ENCODE measurements at regions not wholly inside any gene's neighbourhood (a gene's known extent, or its start where the extent isn't known, plus 50 kb on each side); places are given as distances from the start of the nearest gene placed in this dataset.

GRCh38 chr14:94971750-94972149 lies 185.6 kb downstream of the DICER1 start:
- DNase-seq (ENCODE audit: unreplicated experiment) = no peak
- Mint-ChIP-seq H3K4me1 (ENCODE audit: insufficient read depth, unreplicated experiment) (peaks cover 6% of the 10 kb centered on the region), H3K4me3 (ENCODE audit: unreplicated experiment) (no peak overlapping the region), H3K9me3 (ENCODE audit: unreplicated experiment) (no peaks in the 10 kb centered on the region), H3K36me3 (ENCODE audit: insufficient read depth, unreplicated experiment) (no peaks in the 10 kb centered on the region), H3K27ac (ENCODE audit: low read depth, unreplicated experiment) (no peak overlapping the region), H3K27me3 (ENCODE audit: insufficient read depth, unreplicated experiment) (peaks cover 12% of the 10 kb centered on the region)
- BruUV-seq (replicated peaks) = no TSS peak
- TF ChIP-seq CTCF (IDR thresholded peaks at IDR 0.05; ENCODE audit: unreplicated experiment) = no peak
- CTCF ChIA-PET = interaction anchor here (0.5 to 1.5 kb wide), 2 partner anchors 13 to 185 kb away, joined by 3 to 4 read pairs; partner anchors contain the start of gene DICER1
- POLR2A ChIA-PET = interaction anchor here (1.0 to 1.1 kb wide), 2 partner anchors 12 to 13 kb away, joined by 3 read pairs; no protein-coding TSS in a partner anchor
- intact Hi-C loops (cut with micrococcal nuclease) = no loop called here

- Mint-ChIP-seq H3K36me3 (ENCODE audit: insufficient read depth, unreplicated experiment) (no peaks in the 10 kb centered on the region), H3K9me3 (ENCODE audit: unreplicated experiment) (no peaks in the 10 kb centered on the region), H3K27me3 (ENCODE audit: insufficient read depth, unreplicated experiment) (peaks cover 12% of the 10 kb centered on the region), H3K4me1 (ENCODE audit: insufficient read depth, unreplicated experiment) (peaks cover 6% of the 10 kb centered on the region), H3K27ac (ENCODE audit: low read depth, unreplicated experiment) (no peak overlapping the region), H3K4me3 (ENCODE audit: unreplicated experiment) (no peak overlapping the region)
- DNase-seq (ENCODE audit: unreplicated experiment) = no peak
- BruUV-seq (replicated peaks) = no TSS peak
- ChIA-PET CTCF (interaction anchor here (0.5 to 1.5 kb wide), 3 partner anchors 13 to 279 kb away, joined by 3 to 4 read pairs (median 4); partner anchors contain the start of gene DICER1), POLR2A (interaction anchor here (1.1 kb wide), 1 partner anchor 14 kb away, joined by 3 read pairs; no protein-coding TSS in a partner anchor)
- intact Hi-C loops (cut with micrococcal nuclease) = no loop called here
- TF ChIP-seq CTCF (IDR thresholded peaks at IDR 0.05; ENCODE audit: unreplicated experiment) = no peak
Measured at GRCh38 chr14:94970941-94971730, 186.2 kb downstream of the DICER1 start.

GRCh38 chr14:94969766-94970165 lies 187.6 kb downstream of the DICER1 start:
- intact Hi-C loops (cut with micrococcal nuclease) = no loop called here
- BruUV-seq (replicated peaks) = no TSS peak
- ChIA-PET CTCF (interaction anchor here (0.6 to 1.0 kb wide), 2 partner anchors 19 to 307 kb away, joined by 3 read pairs; no protein-coding TSS in a partner anchor), POLR2A (no interaction called here)
- no peaks in the 10 kb centered on the region for H3K9me3 Mint-ChIP-seq (ENCODE audit: unreplicated experiment)
- H3K27me3 Mint-ChIP-seq (ENCODE audit: insufficient read depth, unreplicated experiment) = peaks cover 12% of the 10 kb centered on the region
- no peak overlapping the region for H3K4me3 Mint-ChIP-seq (ENCODE audit: unreplicated experiment)
- DNase-seq (ENCODE audit: unreplicated experiment) = no peak
- peaks cover 6% of the 10 kb centered on the region for H3K4me1 Mint-ChIP-seq (ENCODE audit: insufficient read depth, unreplicated experiment)
- TF ChIP-seq CTCF (IDR thresholded peaks at IDR 0.05; ENCODE audit: unreplicated experiment) = no peak
- H3K27ac Mint-ChIP-seq (ENCODE audit: low read depth, unreplicated experiment) = no peak overlapping the region
- H3K36me3 Mint-ChIP-seq (ENCODE audit: insufficient read depth, unreplicated experiment) = no peaks in the 10 kb centered on the region

GRCh38 chr14:94966868-94967267 lies 190.5 kb downstream of the DICER1 start:
- BruUV-seq (replicated peaks) = no TSS peak
- CTCF ChIA-PET = no interaction called here
- intact Hi-C loops (cut with micrococcal nuclease) = no loop called here
- Mint-ChIP-seq H3K27ac (ENCODE audit: low read depth, unreplicated experiment) (no peak overlapping the region), H3K36me3 (ENCODE audit: insufficient read depth, unreplicated experiment) (no peaks in the 10 kb centered on the region), H3K9me3 (ENCODE audit: unreplicated experiment) (no peaks in the 10 kb centered on the region), H3K4me1 (ENCODE audit: insufficient read depth, unreplicated experiment) (peaks cover 2% of the 10 kb centered on the region), H3K27me3 (ENCODE audit: insufficient read depth, unreplicated experiment) (peaks cover 22% of the 10 kb centered on the region), H3K4me3 (ENCODE audit: unreplicated experiment) (no peak overlapping the region)
- TF ChIP-seq CTCF (IDR thresholded peaks at IDR 0.05; ENCODE audit: unreplicated experiment) = no peak
- no peak for DNase-seq (ENCODE audit: unreplicated experiment)
- POLR2A ChIA-PET = no interaction called here
